ENCODE measurements at regions not wholly inside any gene's neighbourhood (a gene's known extent, or its start where the extent isn't known, plus 50 kb on each side); places are given as distances from the start of the nearest gene placed in this dataset.

GRCh38 chrX:122863067-122863466 is 321.0 kb upstream of the GRIA3 start:
- no peak for TF ChIP-seq CTCF (IDR thresholded peaks at IDR 0.05; ENCODE audit: insufficient read depth, low read length, poor library complexity, severe bottlenecking)
- no peak for TF ChIP-seq EZH2phosphoT487 (conservative IDR thresholded peaks at IDR 0.05; ENCODE audit: low read length)
